ENCODE measurements at regions not wholly inside any gene's neighbourhood (a gene's known extent, or its start where the extent isn't known, plus 50 kb on each side); places are given as distances from the start of the nearest gene placed in this dataset.

DNA sequence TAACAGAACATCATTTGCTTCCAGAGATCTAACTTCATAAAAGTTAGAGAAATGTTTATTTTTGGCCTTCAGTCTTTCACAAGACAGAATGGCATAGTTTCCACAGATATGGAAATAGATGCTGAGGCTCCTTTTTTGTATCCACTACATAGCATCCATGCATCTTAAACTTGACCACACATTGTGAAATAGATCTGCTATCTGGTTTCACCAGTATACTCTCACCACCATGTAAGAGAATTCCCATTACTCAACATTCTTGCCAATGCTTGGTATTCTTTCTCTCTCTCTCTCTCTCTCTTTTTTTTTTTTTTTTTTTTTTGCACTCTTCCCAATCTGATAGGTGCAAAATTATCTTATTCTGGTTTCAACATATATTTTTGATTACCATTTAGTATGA lies 52.1 kb upstream of the PRMT6 start:
- no peak overlapping the region for H3K4me3 ChIP-seq (ENCODE audit: low read depth, low read length)
- no peak for DNase-seq (ENCODE audit: low read depth)
- TF ChIP-seq CTCF (conservative IDR thresholded peaks at IDR 0.05; ENCODE audit: low read depth, low read length): no peak

All from choroid plexus epithelial cell (primary cell).